GM18520 (cell line): ENCODE measurements at regions not wholly inside any gene's neighbourhood (a gene's known extent, or its start where the extent isn't known, plus 50 kb on each side); places are given as distances from the start of the nearest gene placed in this dataset.
A peak's percentile ranks its signal among the peaks of the same experiment; 100 is the strongest.
"Not testable (repeated sequence)": the region's sequence is repeated elsewhere in the genome, so short reads cannot be mapped to it uniquely, and the experiment has no call there.

Experiments
- ATAC-seq: cut with Tn5 transposase; IDR thresholded peaks from one replicate; pipeline ENCODE4 v1.9.1; 2021; ENCODE audit not compliant: unreplicated experiment

DNA sequence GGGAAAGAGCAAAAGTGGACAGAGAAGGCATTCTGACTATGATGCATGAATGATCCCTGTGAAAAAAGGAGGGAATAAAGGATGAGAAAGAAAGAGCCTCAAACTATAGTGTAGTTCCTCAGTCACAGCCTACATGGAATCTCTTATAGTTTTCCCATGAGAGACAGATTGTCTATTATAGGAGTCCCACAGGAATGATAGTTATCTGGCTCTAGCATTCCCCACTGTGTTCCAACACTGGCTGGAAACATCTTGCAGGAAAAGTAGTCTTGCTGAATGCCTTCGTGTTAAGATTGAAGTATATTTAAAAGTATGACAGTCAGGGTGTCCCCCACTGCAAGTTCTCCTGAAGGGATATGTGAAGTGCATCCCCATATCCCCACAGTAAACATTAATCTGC lies 641.5 kb upstream of the NECTIN3 start:
- ATAC-seq, result no peak

DNA sequence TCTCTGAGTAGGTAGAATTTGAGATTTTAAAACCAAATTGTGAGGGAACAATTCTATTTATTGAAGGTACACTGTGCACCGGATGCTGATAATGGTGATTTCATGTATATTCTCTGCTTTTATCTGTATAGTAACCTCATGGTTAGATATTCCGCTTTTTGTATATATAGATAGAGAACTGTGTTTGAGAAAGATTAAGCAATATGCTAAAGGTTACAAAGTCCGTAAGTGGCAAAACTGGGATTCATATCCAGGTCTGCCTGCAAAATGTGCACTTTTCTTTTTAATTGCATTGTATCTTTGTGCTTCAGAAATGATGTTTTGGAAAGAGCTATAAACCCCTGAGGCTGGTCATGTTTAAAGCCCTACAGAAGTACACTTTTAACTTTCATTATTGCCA lies 635.4 kb upstream of the NECTIN3 start:
- ATAC-seq, result no peak

DNA sequence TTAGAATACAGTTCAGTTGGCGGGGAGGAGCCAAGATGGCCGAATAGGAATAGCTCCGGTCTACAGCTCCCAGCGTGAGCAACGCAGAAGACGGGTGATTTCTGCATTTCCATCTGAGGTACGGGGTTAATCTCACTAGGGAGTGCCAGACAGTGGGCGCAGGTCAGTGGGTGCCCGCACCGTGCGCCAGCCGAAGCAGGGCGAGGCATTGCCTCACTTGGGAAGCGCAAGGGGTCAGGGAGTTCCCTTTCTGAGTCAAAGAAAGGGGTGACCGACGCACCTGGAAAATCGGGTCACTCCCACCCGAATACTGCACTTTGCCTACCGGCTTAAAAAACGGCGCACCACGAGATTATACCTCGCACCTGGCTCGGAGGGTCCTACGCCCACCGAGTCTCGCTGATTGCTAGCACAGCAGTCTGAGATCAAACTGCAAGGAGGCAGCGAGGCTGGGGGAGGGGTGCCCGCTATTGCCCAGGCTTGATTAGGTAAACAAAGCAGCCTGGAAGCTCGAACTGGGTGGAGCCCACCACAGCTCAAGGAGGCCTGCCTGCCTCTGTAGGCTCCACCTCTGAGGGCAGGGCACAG lies 631.5 kb upstream of the NECTIN3 start:
- not testable (repeated sequence) for ATAC-seq

DNA sequence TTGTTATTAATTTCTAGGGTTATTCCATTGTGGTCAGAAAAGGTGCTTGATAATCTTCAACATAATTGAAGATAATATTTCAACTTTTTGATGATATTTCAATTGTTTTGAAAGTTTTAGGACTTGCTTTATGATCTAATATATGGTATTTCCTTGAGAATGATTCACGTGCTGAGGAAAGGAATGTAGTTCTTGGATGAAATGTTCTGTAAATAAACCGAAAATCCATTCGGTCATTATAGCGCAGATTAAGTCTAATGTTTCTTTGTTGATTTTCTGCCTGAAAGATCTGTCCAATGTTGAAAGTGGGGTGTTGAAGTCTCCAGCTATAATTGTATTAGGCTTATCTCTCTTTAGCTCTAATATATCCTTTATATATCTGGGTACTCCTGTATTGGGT lies 617.5 kb upstream of the NECTIN3 start:
- ATAC-seq, result no peak

DNA sequence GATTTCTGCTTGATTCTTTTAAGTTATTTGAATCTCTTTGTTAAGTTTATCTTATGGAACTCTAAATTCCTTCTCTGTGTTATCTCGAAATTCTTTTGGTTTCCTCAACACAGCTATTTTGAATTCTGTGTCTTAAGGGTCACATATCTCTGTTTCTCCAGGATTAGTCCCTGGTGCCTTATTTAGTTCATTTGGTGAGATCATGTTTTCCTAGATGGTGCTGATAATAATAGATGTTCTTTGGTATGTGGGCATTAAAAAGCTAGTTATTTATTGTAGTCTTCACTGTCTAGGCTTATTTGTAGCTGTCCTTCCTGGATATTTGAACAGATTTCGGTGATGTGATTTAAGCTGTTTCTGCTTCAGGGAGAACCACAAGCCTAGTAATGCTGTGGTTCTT lies 615.6 kb upstream of the NECTIN3 start:
- ATAC-seq, result no peak

DNA sequence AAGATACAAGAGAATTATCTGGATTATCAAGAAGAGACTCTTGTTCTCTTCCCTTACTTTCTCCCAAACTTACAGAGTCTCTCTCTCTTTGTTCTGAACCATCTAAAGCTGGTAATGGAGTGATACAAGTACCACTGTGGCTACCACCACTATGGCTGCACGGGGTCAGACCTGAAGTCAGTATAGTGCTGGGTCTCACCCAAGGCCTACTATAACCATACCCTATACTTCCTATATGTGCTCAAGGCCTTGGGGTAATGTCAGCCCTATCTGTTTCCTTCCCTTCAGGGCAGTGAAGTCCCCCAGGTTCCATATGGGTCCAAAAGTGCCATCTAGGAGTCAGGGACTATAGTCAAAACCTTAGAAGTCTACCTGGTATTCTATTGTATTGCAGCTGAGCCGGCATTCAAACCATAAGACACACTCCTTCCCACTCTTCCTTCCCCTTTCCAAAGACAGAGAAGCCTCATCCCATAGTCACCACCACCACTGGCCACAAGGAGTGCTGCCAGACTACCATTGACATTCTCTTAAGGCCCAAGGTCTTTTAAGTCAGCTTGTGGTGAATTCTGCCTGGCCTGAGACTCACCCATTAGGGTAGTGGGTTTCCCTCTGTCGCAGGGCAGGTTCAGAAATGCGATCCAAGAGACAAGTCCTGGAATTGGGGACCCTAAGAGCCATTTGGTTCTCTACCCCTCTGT lies 615.0 kb upstream of the NECTIN3 start:
- no peak for ATAC-seq

DNA sequence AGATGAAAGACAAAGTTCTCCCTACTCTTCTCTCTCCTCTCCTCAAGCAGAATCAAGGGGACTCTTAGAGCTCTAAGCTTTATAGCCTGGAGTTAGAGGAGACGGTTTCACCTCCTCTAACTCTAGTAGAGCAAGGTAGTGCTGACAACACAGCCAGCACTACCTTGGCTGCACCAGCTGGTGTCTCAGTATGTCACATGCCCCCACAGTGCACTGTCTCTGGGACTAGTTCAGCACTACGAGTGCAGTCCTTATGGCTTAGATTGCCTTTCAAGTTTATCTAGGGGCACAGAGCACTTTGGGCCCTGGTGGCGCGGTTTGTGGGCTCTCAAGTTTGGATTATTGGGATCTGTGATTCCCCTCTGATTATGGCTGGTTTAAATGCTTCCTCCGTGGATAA lies 614.1 kb upstream of the NECTIN3 start:
- no peak for ATAC-seq

DNA sequence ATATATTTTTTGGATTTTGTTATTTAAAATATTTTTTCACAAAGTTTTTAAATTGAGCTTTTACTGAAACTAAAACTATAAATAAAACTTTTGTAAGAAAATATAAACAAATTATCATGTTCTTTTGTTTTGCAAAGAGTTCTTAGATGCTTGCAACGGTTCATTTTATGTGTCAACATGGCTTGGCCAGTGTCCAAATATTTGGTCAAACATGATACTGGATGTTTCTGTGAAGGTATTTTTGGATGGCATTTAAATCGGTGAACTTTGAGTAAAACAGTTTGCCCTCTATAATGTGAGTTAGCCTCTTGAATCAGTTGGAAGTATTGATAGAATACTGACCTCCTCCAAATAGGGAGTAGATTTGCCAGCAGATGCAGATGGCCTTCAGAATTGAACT lies 612.6 kb upstream of the NECTIN3 start:
- no peak for ATAC-seq

DNA sequence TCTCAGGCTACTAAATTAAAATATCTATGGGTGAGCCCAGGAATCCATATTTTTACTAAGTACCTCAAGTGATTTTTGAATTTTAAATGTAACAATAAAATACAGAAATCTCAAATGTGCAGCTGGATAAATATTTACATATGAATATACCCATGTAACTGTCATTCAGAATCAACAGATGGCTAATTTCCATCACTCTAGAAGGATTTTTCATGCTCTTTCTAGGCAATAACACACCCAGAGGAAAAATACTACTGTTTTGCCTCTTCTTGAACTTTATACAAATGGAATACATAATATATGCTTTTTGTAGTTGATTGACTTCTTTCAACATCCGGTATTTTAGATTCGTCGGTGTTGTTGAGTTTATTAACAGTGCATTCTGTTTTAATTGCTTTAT lies 601.3 kb upstream of the NECTIN3 start:
- no peak for ATAC-seq

DNA sequence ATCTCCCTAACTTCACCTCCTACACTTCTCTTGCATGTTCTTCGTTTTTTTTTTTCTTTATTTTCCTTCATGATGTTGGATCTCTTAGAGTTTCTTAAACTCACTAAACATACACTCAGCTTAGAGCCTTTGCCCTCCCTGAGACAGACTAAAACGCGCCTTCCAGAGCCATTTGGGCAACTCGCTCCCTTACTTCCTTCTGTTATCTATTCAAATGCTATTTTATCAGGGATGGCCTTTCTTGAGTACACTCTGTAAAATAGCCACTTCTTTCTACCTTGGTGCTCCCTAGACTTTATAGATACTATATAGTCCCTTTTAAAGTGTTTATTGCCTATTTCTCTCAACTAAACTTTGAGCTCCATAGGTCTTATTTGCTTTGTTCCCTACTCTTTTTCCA lies 598.2 kb upstream of the NECTIN3 start:
- no peak for ATAC-seq

DNA sequence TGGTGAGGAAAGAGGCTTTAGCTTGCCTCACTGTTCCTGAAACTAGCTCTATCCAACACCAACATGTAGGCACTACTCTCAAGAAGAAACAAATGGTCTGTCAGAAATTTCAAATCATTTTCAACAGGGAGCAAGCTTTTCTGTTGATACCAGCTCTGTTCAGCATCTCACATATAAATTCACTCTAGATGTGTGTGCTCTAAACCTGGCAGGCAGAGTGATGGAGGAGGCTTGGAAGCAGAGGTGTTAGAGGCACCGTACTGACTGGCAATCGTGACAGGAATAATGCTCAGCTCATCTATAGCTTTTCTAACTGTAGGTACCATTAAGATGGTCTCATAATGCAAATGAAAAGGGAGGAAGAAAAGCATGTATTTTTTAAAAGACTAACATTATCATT lies 597.2 kb upstream of the NECTIN3 start:
- ATAC-seq, result no peak

DNA sequence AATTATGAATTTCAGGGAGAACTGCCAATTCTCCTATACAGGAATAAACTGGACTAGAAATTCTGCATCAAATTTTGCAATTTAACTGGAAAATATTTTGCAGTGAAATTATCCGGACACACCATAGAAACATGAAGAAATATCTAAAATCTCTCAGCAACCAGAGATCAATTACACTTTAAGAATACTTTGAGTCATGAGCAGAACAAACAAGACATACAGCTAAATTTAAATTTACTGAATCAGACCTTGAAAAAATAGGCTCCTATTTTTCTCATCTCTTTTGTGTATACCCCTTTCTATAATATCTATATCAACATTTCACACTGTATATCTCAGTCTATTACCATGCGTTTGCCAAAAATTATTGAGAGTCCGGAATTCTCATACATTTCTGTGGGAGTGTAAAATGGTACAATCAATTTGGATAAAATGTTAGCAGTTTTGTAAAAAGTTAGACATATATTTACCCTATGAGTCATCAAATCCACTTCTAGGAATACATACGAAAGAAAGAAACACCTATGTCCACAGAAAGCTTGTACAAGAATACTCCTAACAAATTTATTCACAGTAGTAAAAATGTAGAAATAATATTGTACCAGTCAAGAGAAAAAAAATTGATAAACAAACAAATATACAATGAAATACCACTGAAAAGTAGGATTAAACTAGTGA lies 593.1 kb upstream of the NECTIN3 start:
- no peak for ATAC-seq

DNA sequence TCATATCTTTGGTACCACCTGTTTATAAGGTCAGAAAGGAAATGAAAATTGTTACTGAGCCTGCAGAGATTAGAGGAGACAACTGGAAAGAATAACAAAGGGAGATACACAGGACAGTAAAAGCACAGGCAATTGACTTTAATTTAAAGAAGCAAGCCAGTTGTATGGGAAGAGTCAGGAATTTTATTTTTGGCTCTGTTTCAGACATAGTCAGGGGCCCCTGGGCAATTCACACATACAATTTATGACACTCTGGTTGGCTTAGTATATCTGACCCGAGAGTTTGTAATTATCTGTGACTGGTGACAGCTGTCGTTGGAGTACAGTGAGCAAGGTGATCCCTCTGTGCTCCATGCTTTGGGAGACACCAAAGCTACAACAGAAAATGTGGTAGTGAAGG lies 591.9 kb upstream of the NECTIN3 start:
- no peak for ATAC-seq

DNA sequence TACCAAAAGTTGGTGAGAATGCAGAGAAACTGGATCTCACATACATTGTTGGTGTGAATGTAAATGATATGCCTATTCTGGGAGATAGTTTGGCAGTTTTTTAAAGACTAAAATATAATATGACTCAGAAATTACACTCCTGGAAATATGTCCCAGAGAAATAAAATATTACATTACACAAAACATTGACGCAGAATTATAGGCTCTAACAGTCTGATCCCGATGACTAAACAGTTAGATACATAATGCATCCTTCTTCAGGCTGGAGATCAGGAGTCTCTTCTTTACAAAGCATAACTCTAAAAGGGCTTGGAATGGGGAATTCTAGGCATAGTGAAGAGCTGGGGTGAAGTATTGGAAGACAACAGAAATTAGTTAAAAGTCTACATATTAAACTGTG lies 586.2 kb upstream of the NECTIN3 start:
- ATAC-seq, result no peak

DNA sequence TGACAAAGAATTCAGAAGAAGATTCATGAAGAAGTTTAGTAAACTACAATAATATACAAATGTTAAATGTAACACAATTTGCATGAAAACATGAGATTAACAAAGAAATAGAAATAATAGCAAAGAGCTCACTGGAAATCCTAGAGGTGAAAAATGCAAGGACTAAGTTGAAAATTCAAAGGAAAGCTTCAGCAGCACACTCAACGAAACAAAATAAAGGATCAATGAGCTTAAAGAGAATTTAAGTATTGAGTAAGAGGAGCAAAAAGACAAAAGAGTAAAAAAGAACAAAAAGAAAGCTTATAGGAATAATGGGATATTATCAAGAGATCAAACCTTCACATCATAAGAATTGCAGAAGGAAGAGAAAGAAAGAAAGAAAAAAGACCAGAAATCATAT lies 583.8 kb upstream of the NECTIN3 start:
- no peak for ATAC-seq

DNA sequence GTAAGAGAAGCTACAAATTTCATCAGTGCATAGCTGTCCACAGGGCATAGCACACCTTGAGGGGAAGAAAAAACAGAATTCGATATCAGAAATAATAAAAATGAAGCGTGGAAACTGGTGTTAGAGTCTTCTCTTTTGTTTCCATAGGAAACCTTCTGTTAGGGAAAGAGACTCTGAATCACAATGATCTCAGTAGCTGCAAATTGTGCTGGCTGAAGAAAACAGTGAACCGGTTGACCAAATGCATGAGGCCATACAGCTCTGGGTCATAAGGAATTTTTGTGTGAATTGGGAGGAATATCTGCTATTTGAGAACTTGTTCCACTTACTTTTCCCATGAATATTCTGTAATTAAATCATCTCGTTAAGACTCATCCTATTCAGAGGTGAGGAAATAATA lies 580.2 kb upstream of the NECTIN3 start:
- no peak for ATAC-seq

DNA sequence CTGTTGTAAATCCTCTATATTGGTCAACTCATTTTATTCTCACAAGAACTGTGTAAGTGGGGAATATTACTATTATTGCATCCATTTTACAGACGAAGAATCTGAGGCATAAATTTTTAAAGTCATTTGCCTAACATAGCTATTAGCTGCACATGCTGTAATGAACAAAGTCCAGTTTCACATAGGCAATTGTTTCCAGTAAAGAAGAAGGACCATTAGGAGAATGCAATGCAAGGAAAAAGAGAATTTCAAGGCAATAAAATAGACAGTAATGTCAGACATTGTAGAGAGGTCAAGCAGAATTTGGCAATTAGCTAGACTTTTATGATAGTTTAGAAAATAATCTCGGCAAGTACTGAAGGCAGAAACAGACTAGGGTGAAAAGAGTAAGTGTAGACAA lies 578.7 kb upstream of the NECTIN3 start:
- no peak for ATAC-seq

DNA sequence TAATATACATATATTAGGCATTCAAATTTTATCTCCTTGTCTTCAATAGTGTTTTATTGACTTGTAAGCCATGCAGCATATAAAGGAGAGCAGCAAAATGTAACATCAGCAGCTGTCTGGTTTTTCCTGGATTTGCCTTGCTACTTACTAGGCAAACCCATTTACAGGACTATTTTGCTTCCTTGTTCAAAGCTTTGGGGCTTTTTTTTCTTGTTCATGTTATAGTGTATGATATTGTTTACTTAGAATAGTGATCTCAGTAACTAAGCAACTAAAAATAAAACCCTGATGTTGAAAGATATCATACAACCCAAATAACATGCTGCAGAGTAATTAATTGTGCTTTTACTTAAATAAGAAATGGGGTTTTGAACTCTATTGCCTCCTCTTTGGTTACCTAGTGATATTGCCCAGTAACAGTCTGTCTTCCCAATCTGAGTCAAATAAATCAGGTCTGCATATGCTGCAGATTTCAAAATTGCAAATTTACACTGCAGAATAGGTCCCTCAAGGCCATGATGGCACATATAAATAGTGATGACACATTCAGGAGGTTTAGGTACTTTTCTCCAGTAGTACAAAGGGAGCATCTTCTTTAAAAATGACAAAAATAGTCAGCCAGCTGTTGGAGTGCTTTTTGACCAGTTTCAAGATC lies 578.1 kb upstream of the NECTIN3 start:
- ATAC-seq, result peak; percentile 43

DNA sequence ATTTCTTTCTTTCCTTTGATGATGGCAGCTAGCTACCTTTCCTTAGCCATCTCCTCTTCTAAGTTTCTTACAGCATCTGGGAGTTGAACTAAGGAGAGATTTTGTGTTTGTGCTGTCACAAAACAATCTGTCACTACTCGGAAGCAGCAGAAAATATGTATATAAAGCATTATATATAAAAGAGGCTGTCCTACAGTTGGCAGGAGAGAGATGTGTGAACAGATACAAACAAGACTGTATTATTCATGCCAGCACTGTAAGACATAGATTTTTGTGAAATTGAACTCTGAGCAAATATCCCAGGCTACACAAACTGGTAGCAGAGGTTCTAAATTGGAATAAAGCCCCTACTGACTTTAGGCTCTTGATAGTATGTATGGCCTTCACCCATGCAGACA lies 577.5 kb upstream of the NECTIN3 start:
- no peak for ATAC-seq

DNA sequence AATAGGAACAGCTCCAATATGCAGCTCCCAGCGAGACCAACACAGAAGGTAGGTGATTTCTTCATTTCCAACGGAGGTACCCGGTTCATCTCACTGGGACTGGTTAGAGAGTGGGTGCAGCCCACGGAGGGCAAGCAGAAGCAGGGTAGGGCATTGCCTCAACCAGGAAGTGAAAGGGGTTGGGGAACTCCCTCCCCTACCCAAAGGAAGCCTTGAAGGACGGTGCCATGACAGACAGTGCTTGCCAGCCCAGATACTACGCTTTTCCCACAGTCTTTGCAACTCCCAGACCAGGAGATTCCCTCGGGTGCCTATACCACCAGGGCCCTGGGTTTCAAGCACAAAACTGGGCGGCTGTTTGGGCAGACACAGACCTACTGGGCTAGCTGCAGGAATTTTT lies 576.9 kb upstream of the NECTIN3 start:
- no peak for ATAC-seq

DNA sequence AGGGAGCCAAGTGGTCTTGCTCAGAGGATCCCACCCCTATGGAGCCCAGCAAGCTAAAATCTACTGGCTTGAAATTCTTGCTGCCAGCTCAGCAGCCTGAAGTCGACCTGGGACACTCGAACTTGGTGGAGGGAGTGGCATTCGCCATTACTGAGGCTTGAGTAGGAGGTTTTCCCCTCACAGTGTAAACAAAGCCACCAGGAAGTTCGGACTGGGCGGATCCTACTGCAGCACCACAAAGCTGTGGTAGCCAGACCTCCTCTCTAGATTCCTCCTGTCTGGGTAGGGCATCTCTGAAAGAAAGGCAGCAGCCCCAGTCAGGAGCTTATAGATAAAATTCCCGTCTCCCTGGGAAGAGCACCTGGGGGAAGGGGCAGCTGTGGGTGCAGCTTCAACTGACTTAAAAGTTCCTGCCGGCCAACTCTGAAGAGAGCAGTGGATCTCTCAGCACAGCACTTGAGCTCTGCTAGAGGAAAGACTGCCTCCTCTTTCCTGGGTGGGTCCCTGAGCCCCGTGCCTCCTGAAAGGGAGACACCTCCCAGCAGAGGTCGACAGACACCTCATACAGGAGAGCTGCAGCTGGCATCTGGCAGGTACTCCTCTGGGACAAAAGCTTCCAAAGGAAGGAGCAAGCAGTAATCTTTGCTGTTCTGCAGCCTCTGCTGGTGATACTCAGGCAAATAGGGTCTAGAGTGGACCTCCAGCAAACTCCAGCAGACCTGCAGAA lies 576.3 kb upstream of the NECTIN3 start:
- no peak for ATAC-seq
